Central memory CD8-positive, alpha-beta T cell (primary cell): ENCODE measurements at regions not wholly inside any gene's neighbourhood (a gene's known extent, or its start where the extent isn't known, plus 50 kb on each side); places are given as distances from the start of the nearest gene placed in this dataset.
"Not testable (repeated sequence)": the region's sequence is repeated elsewhere in the genome, so short reads cannot be mapped to it uniquely, and the experiment has no call there.

ENCODE experiments used
- ATAC-seq: fragments of 150-1000 bp; cut with Tn5 transposase; replicated peaks from 2 replicates; pipeline ENCODE4 v1.10.0; 2022; ENCODE audit warnings: mild to moderate bottlenecking, moderate FRiP score, moderate number of reproducible peaks; ENCODE audit not compliant: poor library complexity, severe bottlenecking; ENCODE audit errors: extremely low read depth
- DNase-seq, 2 donors: peaks; one replicate each; pipeline ENCODE4 v3.0.0; 2021; ENCODE audit warnings: low spot score in 2 of 2
- H3K27ac Mint-ChIP-seq: one replicate; pipeline ENCODE4 v1.8.0; 2022; ENCODE audit warnings: low read depth, mild to moderate bottlenecking, moderate library complexity, mixed read lengths
- H3K27me3 Mint-ChIP-seq: one replicate; pipeline ENCODE4 v1.8.0; 2022; ENCODE audit warnings: mixed read lengths
- H3K36me3 Mint-ChIP-seq: one replicate; pipeline ENCODE4 v1.8.0; 2022; ENCODE audit warnings: mild to moderate bottlenecking, moderate library complexity, mixed read lengths; ENCODE audit not compliant: insufficient read depth
- H3K4me1 Mint-ChIP-seq: one replicate; pipeline ENCODE4 v1.8.0; 2022; ENCODE audit warnings: mixed read lengths
- H3K4me3 Mint-ChIP-seq: one replicate; pipeline ENCODE4 v1.8.0; 2022; ENCODE audit warnings: mild to moderate bottlenecking, moderate library complexity, mixed read lengths
- H3K9me3 Mint-ChIP-seq: one replicate; pipeline ENCODE4 v1.8.0; 2022; ENCODE audit warnings: mixed read lengths

DNA sequence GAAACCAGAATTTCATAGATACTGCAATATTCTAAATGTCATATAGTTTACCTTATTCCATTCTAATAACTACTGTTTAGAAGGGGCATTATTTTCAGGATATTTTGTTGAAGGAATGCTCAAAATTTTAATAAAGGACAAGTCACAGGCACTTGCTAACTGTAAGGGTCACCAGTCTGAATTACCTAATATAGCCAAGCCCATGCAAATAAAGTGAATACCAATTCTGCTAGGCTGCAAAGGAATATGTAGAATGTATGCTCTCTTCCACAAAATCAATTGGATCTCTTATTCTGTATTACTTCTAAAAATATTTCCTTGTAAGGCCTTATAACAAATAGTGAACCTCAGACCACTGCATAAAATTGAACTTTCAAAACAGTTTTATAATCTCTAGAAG, 52.3 kb upstream of the FAT4 start:
- ATAC-seq (no peak), DNase-seq (no peak)
- no peaks in the 10 kb centered on the region for H3K4me1 Mint-ChIP-seq
- H3K9me3 Mint-ChIP-seq: no peaks in the 10 kb centered on the region
- no peaks in the 10 kb centered on the region for H3K36me3 Mint-ChIP-seq
- no peak overlapping the region for H3K27ac Mint-ChIP-seq
- no peaks in the 10 kb centered on the region for H3K27me3 Mint-ChIP-seq
- no peak overlapping the region for H3K4me3 Mint-ChIP-seq

DNA sequence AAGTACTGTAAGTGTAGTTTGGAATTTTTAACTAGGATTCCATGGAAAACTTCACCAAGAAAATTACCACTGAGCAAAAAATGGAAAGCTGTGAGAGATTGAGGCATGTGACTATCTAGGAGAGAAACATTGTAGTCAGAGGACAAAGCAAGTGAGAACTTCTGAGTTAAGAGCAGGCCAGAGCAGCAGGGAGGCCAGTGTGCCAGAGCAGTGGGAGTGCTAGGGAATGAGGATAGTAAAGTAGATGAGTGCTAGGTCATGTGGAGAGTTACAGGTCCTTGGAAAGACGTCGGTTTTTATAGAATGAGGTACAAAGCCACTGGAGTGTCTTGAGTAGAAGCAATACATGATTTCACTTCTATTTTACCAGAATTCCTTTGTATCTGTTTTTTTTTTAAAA, 52.7 kb upstream of the FAT4 start:
- Mint-ChIP-seq H3K36me3 (no peaks in the 10 kb centered on the region), H3K9me3 (no peaks in the 10 kb centered on the region), H3K4me3 (no peak overlapping the region), H3K27me3 (no peaks in the 10 kb centered on the region), H3K27ac (no peak overlapping the region), H3K4me1 (no peaks in the 10 kb centered on the region)
- ATAC-seq (no peak), DNase-seq (no peak)

DNA sequence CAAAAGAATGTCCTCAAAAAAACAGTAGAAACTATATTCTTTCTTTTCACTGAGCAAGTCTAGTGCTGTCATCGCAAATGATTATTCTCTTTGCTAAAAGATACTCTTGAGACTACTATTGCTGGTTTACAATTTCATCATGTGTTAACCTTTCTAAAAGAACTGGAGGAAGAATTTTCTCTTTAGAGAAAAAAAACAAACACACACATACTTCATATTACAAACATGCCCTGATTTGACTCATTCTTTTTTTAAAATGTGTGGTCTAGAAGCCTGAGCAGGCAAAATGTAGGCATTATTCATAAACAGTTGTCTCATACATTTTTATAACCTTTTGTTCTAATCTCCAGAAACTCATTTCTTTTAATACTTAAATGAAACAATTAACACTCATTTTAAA, 60.6 kb upstream of the FAT4 start:
- H3K27ac Mint-ChIP-seq: no peak overlapping the region
- no peaks in the 10 kb centered on the region for H3K27me3 Mint-ChIP-seq
- ATAC-seq: no peak
- DNase-seq: no peak
- no peaks in the 10 kb centered on the region for H3K4me1 Mint-ChIP-seq
- H3K9me3 Mint-ChIP-seq: peaks cover 6% of the 10 kb centered on the region
- no peak overlapping the region for H3K4me3 Mint-ChIP-seq
- no peaks in the 10 kb centered on the region for H3K36me3 Mint-ChIP-seq

DNA sequence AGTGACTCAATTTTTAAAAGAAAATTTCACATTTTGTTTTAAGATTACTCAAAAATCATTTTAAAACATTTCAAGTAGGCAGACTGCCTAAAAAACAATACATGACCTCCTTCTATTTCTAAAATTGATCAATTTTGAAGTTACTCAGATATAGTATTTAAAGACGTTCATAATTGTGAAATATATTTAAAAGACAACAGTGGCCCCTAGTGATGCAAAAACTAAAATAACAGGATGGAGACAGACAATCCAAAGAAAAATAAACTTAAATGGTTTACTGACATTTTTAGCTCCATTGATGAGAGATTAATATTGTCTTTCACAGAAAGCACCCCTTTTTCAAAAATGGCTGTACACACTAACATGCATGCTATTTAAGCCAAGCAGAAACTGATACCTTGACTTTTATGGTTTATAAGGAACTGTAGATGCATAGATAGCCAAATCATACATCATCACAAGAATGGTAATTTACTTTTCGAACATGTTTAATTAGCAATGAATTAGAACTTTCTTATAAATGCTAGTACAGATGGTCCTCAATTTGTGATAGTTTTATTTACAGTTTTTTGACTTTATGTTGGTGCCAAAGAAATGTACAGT, 69.8 kb upstream of the FAT4 start:
- Mint-ChIP-seq H3K4me1 (no peaks in the 10 kb centered on the region), H3K36me3 (no peaks in the 10 kb centered on the region), H3K27ac (no peak overlapping the region), H3K9me3 (peaks cover 12% of the 10 kb centered on the region), H3K27me3 (no peaks in the 10 kb centered on the region), H3K4me3 (no peak overlapping the region)
- ATAC-seq: no peak
- DNase-seq: no peak

DNA sequence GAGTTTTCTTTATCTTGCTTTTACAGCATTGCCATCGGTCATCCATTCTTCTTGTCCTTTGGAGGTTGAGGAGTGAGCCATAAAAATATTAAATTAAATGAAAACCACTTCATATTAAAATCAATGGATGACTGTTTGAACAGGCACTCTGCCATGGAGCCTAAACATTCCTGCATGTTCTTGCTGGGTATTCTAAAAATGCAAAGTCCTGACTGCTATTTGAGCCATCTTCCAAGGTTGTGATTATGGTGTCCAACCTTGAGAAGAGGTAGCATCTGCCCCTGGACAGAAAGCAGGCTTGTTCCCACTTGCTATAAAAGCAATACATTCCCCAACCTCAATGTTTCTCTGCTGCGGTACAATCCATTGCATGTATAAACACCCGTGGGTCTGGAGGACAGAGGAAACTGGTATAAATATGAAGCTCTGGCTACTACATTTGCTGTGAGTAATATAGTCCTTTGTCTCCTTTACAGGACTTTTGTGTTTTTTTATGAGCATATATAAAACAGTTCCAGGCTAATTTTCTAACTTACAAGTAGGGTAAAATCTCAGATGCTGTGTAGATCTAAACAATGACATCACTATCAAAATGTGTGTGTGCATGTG, 70.9 kb upstream of the FAT4 start:
- ATAC-seq: no peak
- no peak for DNase-seq
- no peaks in the 10 kb centered on the region for H3K36me3 Mint-ChIP-seq
- H3K4me1 Mint-ChIP-seq: no peaks in the 10 kb centered on the region
- peaks cover 16% of the 10 kb centered on the region for H3K9me3 Mint-ChIP-seq
- no peak overlapping the region for H3K4me3 Mint-ChIP-seq
- no peak overlapping the region for H3K27ac Mint-ChIP-seq
- no peaks in the 10 kb centered on the region for H3K27me3 Mint-ChIP-seq

DNA sequence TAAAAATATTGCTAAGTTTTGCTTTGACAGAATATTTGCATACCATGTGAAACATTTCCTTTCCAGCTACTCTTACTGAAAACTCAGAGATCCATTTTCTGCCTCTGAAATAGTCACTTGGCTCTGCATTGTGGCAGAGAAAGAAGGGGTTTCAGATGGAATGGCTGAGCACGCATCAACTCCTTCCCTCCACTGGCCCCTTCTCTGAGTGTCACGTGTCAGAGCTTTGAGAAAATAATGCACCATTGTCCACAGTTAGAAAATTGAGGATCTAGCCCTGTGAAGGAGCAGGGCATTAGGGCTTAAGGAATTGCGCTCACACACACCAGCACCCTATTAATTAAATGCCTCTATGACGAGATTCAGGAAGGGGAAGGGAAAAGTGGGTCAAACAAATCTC, 78.8 kb upstream of the FAT4 start:
- no peak overlapping the region for H3K4me3 Mint-ChIP-seq
- no peaks in the 10 kb centered on the region for H3K27me3 Mint-ChIP-seq
- H3K9me3 Mint-ChIP-seq: peaks cover 15% of the 10 kb centered on the region
- no peaks in the 10 kb centered on the region for H3K4me1 Mint-ChIP-seq
- ATAC-seq (no peak), DNase-seq (no peak)
- H3K36me3 Mint-ChIP-seq: no peaks in the 10 kb centered on the region
- H3K27ac Mint-ChIP-seq: no peak overlapping the region

DNA sequence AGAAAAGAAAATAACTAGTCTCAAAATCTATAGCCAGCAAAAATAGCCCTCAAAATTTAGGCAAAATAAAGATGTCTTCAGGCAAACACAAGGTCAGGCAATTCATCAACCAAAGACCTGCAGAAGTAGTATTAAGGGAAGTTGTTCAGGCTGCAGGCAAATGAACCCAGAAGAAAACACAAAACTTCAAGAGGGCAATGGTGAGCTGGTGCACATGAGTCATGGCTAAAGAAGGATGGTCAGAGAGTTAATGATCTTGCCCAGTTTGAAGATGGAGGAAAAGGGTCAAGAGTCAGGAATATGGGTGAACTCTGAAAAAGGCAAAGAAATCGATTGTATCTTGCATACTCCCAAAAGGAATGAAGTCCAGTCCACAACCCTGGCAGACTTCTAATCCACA, 83.1 kb upstream of the FAT4 start:
- H3K9me3 Mint-ChIP-seq: peaks cover 12% of the 10 kb centered on the region
- DNase-seq (no peak), ATAC-seq (no peak)
- H3K27ac Mint-ChIP-seq: no peak overlapping the region
- H3K4me1 Mint-ChIP-seq: no peaks in the 10 kb centered on the region
- H3K4me3 Mint-ChIP-seq: no peak overlapping the region
- H3K27me3 Mint-ChIP-seq: no peaks in the 10 kb centered on the region
- H3K36me3 Mint-ChIP-seq: no peaks in the 10 kb centered on the region

DNA sequence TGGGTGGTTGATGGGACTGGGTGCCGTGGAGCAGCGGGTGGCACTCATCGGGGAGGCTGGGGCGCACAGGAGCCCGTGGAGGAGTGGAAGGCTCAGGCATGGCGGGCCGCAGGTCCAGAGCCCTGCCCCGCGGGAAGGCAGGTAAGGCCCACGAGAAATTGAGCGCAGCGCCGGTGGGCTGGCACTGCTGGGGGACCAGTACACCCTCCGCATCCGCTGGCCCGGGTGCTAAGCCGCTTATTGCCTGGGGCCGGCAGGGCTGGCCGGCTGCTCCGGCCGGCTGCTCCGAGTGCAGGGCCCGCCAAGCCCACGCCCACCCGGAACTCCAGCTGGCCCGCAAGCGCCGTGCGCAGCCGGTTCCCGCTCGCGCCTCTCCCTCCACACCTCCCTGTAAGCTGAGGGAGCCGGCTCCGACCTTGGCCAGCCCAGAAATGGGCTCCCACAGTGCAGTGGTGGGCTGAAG, 85.1 kb upstream of the FAT4 start:
- Mint-ChIP-seq H3K4me3 (no peak overlapping the region), H3K27me3 (no peaks in the 10 kb centered on the region), H3K9me3 (peaks cover 12% of the 10 kb centered on the region), H3K36me3 (no peaks in the 10 kb centered on the region), H3K4me1 (no peaks in the 10 kb centered on the region), H3K27ac (no peak overlapping the region)
- ATAC-seq (no peak), DNase-seq (no peak)

DNA sequence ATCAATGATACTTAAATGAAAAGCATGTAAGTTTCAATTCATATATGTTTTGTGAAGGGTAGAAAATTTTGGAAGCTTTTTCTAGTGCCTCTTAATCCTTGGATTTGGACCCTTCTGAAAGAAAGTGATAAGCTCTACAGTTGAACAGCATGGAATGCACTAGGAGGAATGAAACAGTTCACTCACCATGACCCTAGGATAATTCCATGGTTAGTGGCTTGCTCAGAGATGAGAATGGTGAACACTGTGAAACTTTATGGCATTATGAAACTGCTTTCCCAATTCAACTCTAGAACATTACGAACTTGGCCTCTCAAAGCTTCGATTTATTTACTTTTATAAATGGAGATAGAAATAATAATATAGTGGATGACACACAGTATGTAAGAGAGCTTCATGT, 88.9 kb upstream of the FAT4 start:
- no peak for ATAC-seq
- Mint-ChIP-seq H3K27me3 (no peaks in the 10 kb centered on the region), H3K4me1 (no peaks in the 10 kb centered on the region), H3K36me3 (no peaks in the 10 kb centered on the region), H3K27ac (no peak overlapping the region), H3K4me3 (no peak overlapping the region), H3K9me3 (peaks cover under 1% of the 10 kb centered on the region)
- no peak for DNase-seq

DNA sequence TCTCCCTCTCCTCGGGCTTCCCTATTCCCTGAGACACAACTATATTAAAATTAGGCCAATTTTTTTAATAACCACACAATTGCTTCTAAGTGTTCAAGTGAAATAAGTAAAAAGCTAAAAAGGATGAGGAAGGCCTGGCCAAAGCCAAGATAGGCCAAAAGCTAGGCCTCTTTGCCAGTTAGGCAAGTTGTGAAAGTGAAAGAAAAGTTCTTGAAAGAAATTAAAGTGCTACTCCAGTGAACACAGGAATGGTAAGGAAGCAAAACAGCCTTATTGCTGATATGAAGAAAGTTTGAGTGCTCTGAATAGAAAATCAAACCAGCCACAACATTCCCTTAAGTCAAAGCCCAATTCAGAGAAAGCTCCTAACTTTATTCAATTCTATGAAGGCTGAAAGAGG, 114.2 kb upstream of the FAT4 start:
- Mint-ChIP-seq H3K27ac (no peak overlapping the region), H3K9me3 (peaks cover 14% of the 10 kb centered on the region), H3K4me3 (no peak overlapping the region), H3K4me1 (no peaks in the 10 kb centered on the region), H3K27me3 (no peaks in the 10 kb centered on the region), H3K36me3 (no peaks in the 10 kb centered on the region)
- no peak for ATAC-seq
- DNase-seq: no peak

DNA sequence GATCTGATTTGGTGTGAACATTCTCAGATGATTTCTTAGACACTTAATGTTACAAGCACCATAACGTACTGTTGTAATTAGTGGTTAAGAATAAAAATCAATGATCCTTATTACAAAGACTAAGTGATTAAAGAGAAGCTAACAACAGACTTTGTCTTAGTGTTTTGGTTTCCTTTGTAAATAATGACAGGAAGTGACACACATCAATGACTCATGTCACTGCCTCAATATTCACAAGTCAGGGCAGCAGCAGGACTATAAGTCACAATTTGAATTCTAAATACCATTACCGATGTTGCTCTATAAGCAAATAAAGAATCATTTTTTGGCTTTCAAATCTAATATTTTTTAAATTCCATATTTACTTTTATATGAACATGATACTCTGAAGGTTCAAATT, 115.8 kb upstream of the FAT4 start:
- Mint-ChIP-seq H3K4me1 (no peaks in the 10 kb centered on the region), H3K4me3 (no peak overlapping the region), H3K9me3 (peaks cover 14% of the 10 kb centered on the region), H3K27me3 (no peaks in the 10 kb centered on the region), H3K36me3 (no peaks in the 10 kb centered on the region), H3K27ac (no peak overlapping the region)
- ATAC-seq (no peak), DNase-seq (no peak)

DNA sequence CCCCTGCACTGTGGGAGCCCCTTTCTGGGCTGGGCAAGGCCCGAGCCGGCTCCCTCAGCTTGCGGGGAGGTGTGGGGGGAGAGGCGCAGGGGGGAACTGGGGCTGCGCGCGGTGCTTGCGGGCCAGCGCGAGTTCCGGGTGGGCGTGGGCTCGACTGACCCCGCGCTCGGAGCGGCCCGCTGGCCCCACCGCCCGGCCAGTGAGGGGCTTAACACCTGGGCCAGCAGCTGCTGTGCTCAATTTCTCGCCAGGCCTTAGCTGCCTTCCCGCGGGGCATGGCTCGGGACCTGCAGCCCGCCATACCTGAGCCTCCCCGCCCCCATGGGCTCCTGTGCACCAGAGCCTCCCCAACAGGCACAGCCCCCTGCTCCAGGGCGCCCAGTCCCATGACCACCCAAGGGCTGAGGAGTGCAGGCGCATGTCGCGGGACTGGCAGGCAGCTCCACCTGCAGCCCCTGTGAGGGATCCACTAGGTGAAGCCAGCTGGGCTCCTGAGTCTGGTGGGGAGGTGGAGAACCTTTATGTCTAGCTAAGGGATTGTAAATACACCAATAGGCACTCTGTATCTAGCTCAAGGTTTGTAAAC, 122.8 kb upstream of the FAT4 start:
- peaks cover 16% of the 10 kb centered on the region for H3K9me3 Mint-ChIP-seq
- not testable (repeated sequence) for H3K27ac Mint-ChIP-seq, H3K4me3 Mint-ChIP-seq, H3K27me3 Mint-ChIP-seq, H3K36me3 Mint-ChIP-seq, H3K4me1 Mint-ChIP-seq, ATAC-seq, DNase-seq

DNA sequence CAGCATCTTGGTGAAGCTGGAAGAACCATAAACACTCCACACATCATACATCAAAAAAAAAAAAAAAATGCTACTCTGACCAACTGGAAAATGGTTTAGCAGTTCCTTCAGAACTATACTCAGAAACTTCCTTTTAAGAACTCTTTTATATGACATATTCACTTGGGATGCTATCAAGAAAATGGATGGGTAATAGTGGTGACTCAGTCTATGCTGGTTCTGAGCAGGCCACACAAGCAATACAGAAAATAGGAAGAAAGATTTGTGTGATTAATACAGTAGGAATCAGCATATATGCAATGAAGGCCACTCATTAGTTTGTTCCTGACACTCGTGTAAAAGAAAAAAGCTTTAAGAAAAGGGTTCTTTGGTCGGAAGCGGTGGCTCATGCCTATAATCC, 123.5 kb upstream of the FAT4 start:
- DNase-seq: no peak
- Mint-ChIP-seq H3K4me1 (no peaks in the 10 kb centered on the region), H3K27ac (no peak overlapping the region), H3K36me3 (no peaks in the 10 kb centered on the region), H3K4me3 (no peak overlapping the region), H3K27me3 (no peaks in the 10 kb centered on the region), H3K9me3 (peaks cover 9% of the 10 kb centered on the region)
- no peak for ATAC-seq
